AG20443 (cell line): ENCODE measurements at regions not wholly inside any gene's neighbourhood (a gene's known extent, or its start where the extent isn't known, plus 50 kb on each side); places are given as distances from the start of the nearest gene placed in this dataset.

Experiments used
- DNase-seq: peaks from one replicate; pipeline ENCODE4 v3.0.0; 2012; ENCODE audit warnings: low spot score, mixed read lengths

GRCh38 chr14:98959410-98959809, 312.6 kb downstream of the BCL11B start:
- no peak for DNase-seq

- DNase-seq, result no peak
These were observed 311.9 kb downstream of the BCL11B start for GRCh38 chr14:98959958-98960616.

GRCh38 chr14:98960617-98961013, 311.4 kb downstream of the BCL11B start:
- DNase-seq, result no peak

DNA sequence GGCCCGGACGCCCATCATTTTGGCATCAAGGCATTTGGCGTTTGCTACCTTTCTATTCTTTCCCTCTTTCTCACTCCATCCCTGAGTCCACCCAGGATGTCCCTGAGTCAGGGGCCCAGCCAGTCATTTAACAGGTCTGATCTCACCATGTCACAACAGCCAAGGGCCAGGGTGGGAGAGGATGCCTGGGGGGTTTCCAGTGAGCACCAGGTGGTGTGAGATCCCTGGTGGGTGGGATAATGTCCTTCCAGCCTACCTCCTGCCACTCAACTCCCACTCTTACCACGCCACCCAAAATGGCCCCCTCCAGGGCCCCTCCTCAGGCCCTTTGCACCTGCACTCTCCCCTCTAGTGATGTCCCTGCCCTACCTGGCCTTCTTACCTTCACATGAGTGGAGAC, 310.8 kb downstream of the BCL11B start:
- DNase-seq, result no peak

- no peak for DNase-seq
These were observed 309.9 kb downstream of the BCL11B start for GRCh38 chr14:98962118-98962517.

DNA sequence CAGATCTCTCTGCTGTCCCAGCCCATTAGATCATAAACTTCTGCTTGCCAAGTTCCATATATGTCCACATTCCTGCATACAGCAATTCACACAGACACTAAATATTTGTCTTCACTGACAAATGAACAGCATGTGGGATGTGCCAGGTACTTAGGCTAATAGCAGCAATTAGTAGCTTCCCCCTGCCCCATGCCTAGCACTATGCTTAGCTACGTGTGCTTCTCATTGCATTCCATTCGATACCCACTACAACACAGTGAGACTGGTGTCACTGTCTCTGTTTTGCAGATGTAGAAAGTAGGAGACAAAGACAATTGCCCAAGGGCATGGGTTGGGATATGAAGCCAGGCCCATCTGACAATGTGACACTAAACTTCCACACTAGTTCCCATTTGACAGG, 308.4 kb downstream of the BCL11B start:
- no peak for DNase-seq

GRCh38 chr14:98964171-98964570, 307.8 kb downstream of the BCL11B start:
- no peak for DNase-seq

- DNase-seq, result no peak
These were observed 306.9 kb downstream of the BCL11B start for GRCh38 chr14:98965076-98965475.

DNA sequence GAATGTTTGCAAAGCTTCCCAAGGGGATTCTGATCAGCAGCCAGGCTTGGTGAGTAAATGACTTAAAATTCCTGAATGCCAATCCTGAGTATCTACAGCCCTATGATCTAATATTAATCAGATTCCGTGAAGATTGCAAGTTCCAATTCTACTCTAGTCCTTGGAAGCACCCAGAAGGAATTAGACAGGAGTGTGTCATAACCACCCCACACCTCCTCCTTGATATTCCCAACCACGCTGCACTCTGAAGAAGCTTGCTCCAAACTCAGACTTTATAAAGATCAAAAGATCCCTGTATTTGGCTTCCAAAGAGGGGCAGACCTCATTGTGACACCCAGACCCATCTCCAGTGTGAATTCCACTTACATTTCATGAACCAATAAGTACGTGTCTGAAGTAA, 306.0 kb downstream of the BCL11B start:
- DNase-seq, result no peak

DNA sequence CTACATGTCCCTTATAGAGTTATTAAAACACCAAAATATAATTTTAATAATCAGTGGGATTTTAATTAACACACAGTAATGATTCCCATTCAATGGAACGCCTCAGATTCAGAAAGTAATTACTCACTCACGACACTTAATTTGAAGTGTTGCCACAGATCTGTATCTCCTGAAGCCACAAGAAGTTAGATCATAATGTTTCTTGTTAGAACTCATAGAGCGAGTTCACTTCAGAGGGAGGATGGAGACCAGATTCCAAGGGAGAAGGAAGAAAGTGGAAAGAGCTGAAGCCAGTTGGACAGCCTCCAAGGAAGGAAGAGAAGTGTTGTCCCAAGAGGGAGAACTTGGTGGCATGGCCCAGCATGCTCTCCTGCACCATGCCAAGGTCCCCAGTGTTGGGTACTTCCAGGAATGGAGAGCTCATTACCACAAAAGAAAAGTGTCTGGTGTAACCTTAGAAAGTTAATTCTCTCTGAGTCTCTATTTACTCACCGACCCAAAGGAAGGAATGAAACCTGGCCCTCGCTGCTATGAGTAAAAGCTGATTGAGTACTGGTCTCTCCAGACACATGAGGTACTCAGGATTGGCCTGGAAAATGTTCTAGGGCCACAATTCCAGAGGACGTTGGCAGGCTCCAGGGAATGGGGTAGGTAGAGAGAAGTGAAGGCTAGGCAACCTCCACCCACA, 305.4 kb downstream of the BCL11B start:
- DNase-seq, result no peak

- no peak for DNase-seq
These were observed 297.9 kb downstream of the BCL11B start for GRCh38 chr14:98974113-98974512.

DNA sequence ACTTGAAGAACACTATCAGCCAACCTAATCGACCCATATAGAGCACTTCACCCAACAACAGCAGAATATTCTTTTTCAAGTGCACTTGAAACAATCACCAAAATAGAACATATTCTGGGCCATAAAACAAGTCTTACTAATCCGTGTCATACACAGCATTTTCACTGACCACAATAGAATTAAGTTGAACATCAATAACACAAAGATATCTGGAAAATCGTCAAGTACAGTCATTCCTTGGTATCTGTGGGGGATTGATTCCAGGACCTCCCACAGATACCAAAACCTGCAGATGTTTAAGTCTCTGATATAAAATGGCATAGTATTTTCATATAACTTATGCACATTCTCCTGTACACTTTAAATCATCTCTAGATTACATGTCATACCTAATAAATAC, 295.7 kb downstream of the BCL11B start:
- DNase-seq, result no peak

DNA sequence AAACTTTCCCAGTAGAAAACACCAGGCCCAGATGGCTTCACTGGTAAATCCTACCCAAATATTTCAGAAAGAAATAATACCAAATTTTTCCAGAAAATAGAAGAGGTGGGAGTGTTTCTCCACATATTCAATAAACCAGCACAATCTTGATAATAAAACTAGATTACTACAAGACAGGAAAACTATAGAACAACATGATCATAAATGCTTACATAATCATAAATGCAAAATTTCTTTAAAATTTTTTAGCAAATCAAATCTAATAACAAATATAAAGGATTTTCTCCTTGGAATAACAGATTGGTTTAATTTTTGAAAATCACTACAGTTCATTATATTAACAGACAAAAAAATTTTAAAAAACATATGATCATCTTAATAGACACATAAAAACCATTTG, 294.5 kb downstream of the BCL11B start:
- DNase-seq, result no peak

DNA sequence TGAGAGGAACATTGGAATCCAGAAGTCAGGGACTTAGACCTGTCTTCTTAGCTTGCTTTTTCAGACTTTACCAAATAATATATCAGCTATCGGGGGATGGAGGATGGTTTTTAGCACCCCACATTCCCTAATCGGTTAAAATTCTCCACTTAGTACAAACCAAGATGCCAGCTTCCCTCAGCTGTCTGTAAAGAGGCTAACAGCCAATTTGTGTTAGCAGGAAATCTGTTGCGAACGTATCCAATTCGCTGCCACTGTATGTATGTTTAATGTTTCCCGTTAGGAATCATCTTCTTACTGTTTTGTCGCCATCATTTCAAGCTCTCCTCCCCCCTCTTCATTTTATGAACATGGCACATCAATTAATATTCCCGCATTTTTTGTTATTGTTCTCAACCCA, 289.0 kb downstream of the BCL11B start:
- DNase-seq, result no peak

DNA sequence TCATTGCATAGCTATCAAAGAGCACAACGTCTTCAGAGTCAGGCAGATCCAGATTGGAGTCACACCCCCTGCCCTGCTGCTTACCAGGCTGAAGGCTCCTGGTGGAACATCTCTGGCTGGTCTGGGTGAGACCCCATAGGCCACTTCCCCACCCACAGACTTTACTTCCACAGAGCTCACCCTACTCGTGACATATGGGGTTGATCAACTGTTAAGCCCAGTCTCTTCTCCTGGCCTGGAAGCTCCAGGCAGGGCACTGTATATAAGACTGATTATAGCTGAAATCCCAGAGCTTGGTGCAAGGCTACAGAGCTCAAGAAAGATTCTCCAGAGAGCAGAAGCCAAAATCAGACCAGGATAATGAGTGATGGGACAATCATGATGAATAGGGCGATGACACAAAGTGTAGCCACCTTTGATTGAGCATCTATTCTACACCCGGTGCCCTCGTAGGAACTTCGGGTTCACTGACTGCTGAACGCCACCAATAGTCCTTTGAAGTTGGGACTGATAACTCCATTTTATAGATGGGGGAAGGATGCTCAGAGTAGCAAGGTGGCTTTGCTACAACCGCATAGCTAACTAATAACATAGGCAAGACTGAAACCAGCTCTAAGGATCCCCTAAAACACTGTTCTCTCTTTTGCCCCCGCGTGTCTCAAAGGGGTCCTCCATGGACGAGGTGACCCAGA, 287.8 kb downstream of the BCL11B start:
- no peak for DNase-seq

DNA sequence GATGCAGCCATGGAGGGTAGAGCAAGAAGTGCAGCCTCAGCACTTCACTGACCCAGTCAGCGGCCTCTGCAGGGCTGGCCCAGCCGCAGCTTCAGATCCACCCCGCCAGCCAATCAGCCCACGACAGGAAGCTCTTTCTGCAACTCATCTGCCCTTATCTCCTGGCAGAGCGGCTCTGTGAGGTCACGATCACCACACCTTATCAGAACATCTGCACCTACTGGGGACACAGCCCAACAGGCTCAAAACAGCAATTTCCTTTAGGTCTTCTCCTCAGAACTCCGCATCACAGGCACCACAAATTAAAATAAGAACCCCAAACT, 287.3 kb downstream of the BCL11B start:
- DNase-seq, result no peak

DNA sequence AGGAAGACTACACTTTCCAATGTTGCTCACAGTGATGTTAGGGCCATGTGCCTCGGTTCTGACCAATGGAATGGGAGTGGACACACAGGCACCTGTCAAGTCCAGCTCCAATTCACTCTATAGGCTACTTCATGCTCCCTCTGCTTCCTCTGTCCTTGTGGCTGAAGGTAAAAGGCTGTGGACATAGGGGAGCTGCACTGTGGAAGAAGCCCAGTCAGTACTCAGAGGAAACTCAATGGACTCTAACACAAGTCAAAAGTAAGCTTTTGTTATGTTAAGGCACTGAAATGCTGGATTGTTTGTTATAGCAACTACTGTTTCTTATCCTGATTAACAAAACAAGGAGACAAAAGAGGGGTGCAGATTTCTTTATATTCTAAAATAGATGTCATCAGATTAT, 278.2 kb downstream of the BCL11B start:
- no peak for DNase-seq

GRCh38 chr14:98994561-98994960, 277.4 kb downstream of the BCL11B start:
- DNase-seq, result no peak

DNA sequence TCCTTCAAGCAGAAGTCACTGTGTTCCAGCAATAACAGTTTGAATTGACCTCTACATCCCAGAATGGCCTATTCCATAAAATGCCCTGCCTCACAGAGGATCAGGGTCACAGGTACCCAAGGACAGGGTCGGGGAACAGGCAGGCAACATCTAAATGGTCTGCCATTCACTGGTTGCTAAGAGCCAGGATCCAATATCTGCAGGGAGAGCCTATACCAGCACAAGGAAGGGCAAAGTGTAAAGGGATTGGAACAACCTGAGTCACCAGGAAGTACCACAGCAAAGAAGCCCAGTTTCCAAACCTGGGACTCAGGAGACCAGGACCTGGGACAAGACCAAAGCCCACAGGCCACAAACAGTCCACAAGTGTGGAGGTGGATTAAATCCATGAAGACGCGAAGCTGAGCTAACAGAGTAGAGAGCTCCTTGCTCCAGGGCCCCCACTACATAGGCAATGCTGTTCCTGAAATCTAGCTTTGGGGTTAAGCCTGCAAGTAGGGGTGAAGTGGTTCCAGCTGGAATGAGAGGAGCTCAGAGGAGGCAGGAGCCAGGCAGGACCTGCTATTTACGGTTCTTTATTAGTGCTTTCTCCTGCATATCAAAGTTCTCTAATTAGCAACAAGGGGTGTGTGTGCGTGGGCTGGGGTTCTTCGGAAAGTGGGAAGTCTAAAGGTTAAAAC, 274.3 kb downstream of the BCL11B start:
- no peak for DNase-seq

DNA sequence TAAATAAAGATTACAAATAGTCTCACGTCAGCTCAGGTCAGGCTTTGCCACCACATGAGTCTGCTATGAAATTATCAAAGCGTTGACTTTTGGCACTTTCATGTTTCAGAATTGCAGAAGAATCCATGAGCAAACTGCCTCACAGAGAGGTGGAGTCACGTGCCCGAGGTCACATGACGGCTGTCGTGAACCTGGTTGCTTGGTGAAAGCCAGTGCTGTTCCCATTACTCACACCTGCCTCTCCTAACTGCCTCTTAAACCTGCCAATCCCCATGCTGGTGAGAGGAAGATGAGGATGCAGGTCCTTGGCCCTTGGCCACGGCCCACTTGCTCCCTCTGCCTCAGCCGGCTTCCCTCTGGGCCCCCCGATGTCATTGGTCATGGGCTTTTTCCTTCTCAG, 272.7 kb downstream of the BCL11B start:
- no peak for DNase-seq

- DNase-seq, result no peak
These were observed 272.1 kb downstream of the BCL11B start for GRCh38 chr14:98999901-99000300.

DNA sequence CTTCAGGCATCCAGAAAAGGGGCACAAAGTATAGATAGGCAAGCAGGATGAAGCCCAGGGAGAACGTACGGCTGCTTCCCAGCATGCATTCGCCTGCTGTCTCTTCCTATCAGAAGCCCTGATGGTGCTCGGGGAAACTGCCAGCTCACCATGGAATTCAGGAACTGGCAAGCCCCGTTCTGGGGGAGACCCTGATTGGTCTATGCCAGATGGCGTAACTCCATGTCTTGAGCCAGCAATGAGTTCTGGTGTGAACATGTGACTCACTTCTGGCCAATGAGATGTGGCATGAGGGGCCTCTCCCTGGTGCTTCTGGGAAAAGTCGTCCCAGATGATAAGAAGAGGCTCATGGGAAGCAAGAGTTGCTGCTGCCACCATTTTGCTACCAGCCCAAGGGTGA, 270.8 kb downstream of the BCL11B start:
- no peak for DNase-seq

- DNase-seq, result no peak
These were observed 268.4 kb downstream of the BCL11B start for GRCh38 chr14:99003646-99004045.
